ENCODE measurements at regions not wholly inside any gene's neighbourhood (a gene's known extent, or its start where the extent isn't known, plus 50 kb on each side); places are given as distances from the start of the nearest gene placed in this dataset.
"Not testable (repeated sequence)": the region's sequence is repeated elsewhere in the genome, so short reads cannot be mapped to it uniquely, and the experiment has no call there.

DNA sequence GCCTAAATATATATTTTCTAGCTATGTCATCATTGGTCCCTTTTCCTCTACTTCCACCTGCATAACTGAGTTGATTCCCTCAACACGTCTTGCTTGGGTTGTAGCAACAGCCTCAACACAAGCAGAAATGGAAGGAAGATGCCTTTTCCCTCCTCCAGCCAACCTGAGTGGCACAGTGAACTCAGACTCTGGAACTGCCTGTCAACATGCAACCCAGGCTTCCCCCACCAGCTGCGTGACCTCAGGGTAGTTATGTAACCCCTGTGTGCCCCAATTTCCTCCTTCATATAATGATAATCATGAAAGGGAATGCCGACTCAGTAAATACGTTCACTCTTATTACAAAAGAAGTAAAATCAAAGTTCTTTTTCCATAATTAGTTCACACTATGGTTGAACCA, 101.8 kb upstream of the TERB2 start:
- ATAC-seq (ENCODE audit: low read depth in 2 of 2); H3K36me3 ChIP-seq (ENCODE audit: control insufficient read depth, insufficient read depth, low read length); H3K36me3 Mint-ChIP-seq; DNase-seq; H3K27me3 ChIP-seq (ENCODE audit: control insufficient read depth, insufficient read depth, low read length); H3K27ac Mint-ChIP-seq; H3K9me3 ChIP-seq (ENCODE audit: control insufficient read depth in 2 of 2, low read length in 2 of 2); H3K4me3 ChIP-seq (ENCODE audit: low read depth, low read length); H3K4me1 Mint-ChIP-seq; H3K4me1 ChIP-seq (ENCODE audit: control insufficient read depth, insufficient read depth, low read length, poor library complexity, severe bottlenecking); H3K27me3 Mint-ChIP-seq; H3K9me3 Mint-ChIP-seq; H3K4me3 Mint-ChIP-seq; H3K27ac ChIP-seq (ENCODE audit: insufficient read depth, low read length, poor library complexity, severe bottlenecking): not testable (repeated sequence)

DNA sequence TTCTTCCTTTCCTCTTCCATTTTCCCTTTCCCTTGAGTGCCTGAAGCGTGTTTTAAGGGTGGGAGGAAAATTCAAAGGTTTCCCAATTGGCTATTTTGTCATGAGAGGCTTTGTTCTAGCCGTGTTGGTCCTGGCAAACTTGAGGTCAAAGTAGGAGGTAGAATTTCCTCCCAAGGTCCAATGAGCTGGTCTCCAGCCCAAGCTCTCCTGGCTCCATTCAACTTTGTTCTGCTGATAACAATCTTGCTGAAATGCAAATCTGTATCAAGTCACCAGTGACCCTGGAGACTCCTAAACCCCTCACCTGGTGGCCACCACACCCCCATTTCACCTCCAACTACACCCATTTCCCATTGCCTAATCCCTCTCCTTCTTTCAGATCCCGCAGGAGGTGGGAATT, 100.2 kb upstream of the TERB2 start:
- H3K4me1 ChIP-seq (ENCODE audit: control insufficient read depth, insufficient read depth, low read length, poor library complexity, severe bottlenecking); H3K9me3 Mint-ChIP-seq; H3K27me3 Mint-ChIP-seq; H3K36me3 Mint-ChIP-seq; H3K4me1 Mint-ChIP-seq; H3K9me3 ChIP-seq (ENCODE audit: control insufficient read depth in 2 of 2, low read length in 2 of 2); DNase-seq; H3K4me3 ChIP-seq (ENCODE audit: low read depth, low read length); H3K4me3 Mint-ChIP-seq; ATAC-seq (ENCODE audit: low read depth in 2 of 2); H3K36me3 ChIP-seq (ENCODE audit: control insufficient read depth, insufficient read depth, low read length); H3K27ac ChIP-seq (ENCODE audit: insufficient read depth, low read length, poor library complexity, severe bottlenecking); H3K27ac Mint-ChIP-seq; H3K27me3 ChIP-seq (ENCODE audit: control insufficient read depth, insufficient read depth, low read length): not testable (repeated sequence)

DNA sequence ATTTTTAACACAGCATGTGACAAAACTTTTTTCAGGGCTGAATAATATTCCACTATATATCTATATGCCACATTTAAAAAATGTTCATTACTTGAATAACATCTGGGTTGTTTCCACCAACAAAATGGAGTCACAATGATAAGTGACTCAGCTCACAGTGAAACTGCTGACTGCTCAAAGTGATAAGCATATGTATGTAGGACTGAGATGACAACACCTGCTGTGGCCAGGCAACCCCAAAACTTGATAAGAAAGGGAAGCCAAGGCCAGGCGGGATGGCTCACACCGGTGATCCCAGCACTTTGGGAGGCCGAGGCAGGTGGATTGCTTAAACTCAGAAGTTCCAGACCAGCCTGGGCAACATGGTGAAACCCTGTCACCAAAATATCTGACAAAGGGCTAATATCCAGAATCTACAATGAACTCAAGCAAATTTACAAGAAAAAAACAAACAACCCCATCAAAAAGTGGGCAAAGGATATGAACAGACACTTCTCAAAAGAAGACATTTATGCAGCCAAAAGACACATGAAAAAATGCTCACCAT, 99.2 kb upstream of the TERB2 start:
- not testable (repeated sequence) for H3K9me3 Mint-ChIP-seq

DNA sequence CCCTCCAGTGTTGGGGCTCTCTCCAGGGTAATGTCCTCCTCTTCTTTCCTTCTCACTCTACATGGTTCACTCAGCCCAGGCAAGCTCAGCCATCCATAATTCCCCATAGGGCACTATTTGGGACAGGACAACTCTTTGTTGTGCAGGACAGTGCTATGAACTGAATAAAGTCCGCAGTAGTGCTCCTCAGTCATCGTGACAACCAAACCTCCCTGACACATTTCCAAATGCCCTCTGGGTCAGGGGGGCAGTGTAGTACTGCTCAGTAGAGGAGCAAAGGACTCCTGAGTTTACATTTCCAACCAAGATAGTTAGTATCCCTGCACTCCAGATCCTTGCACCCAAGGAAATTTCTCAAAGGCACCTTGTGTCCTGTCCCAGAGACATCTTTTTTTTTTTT, 97.4 kb upstream of the TERB2 start:
- DNase-seq; H3K36me3 Mint-ChIP-seq; H3K9me3 Mint-ChIP-seq; H3K27ac ChIP-seq (ENCODE audit: insufficient read depth, low read length, poor library complexity, severe bottlenecking); H3K27me3 Mint-ChIP-seq; H3K4me3 Mint-ChIP-seq; H3K4me3 ChIP-seq (ENCODE audit: low read depth, low read length); ATAC-seq (ENCODE audit: low read depth in 2 of 2); H3K9me3 ChIP-seq (ENCODE audit: control insufficient read depth in 2 of 2, low read length in 2 of 2); H3K36me3 ChIP-seq (ENCODE audit: control insufficient read depth, insufficient read depth, low read length); H3K4me1 Mint-ChIP-seq; H3K27me3 ChIP-seq (ENCODE audit: control insufficient read depth, insufficient read depth, low read length); H3K4me1 ChIP-seq (ENCODE audit: control insufficient read depth, insufficient read depth, low read length, poor library complexity, severe bottlenecking); H3K27ac Mint-ChIP-seq: not testable (repeated sequence)

More for the DNA sequence above, 99.2 kb upstream of the TERB2 start:
- not testable (repeated sequence) for DNase-seq; H3K27ac Mint-ChIP-seq; H3K9me3 ChIP-seq (ENCODE audit: control insufficient read depth in 2 of 2, low read length in 2 of 2); H3K36me3 Mint-ChIP-seq; H3K4me1 Mint-ChIP-seq; H3K36me3 ChIP-seq (ENCODE audit: control insufficient read depth, insufficient read depth, low read length); H3K4me1 ChIP-seq (ENCODE audit: control insufficient read depth, insufficient read depth, low read length, poor library complexity, severe bottlenecking); H3K4me3 Mint-ChIP-seq; H3K27me3 Mint-ChIP-seq; H3K27me3 ChIP-seq (ENCODE audit: control insufficient read depth, insufficient read depth, low read length); ATAC-seq (ENCODE audit: low read depth in 2 of 2); H3K27ac ChIP-seq (ENCODE audit: insufficient read depth, low read length, poor library complexity, severe bottlenecking); H3K4me3 ChIP-seq (ENCODE audit: low read depth, low read length)

DNA sequence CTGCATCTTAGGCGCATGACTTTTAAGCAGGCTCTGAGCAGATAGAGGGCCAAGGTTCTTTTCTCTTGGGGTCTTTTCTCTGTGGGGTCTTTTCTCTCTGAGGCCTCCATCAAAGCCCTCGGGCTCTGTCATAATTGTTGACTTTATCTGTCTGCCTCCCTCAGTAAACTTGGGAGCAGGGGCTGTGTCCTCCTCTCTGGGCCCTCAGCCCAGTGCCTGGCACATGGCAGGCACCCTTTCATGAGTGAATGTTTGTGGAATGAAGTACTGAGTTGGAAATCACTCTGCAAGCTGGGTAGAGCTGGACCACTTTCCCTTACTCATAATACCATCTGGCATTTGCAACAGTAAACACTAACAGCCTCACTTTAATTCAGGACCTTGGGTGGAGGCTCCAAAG, 96.3 kb upstream of the TERB2 start:
- H3K36me3 Mint-ChIP-seq; ATAC-seq (ENCODE audit: low read depth in 2 of 2); H3K27me3 Mint-ChIP-seq; H3K4me3 Mint-ChIP-seq; H3K27ac Mint-ChIP-seq; H3K4me3 ChIP-seq (ENCODE audit: low read depth, low read length); H3K27me3 ChIP-seq (ENCODE audit: control insufficient read depth, insufficient read depth, low read length); H3K9me3 Mint-ChIP-seq; H3K4me1 ChIP-seq (ENCODE audit: control insufficient read depth, insufficient read depth, low read length, poor library complexity, severe bottlenecking); H3K27ac ChIP-seq (ENCODE audit: insufficient read depth, low read length, poor library complexity, severe bottlenecking); H3K4me1 Mint-ChIP-seq; H3K9me3 ChIP-seq (ENCODE audit: control insufficient read depth in 2 of 2, low read length in 2 of 2); DNase-seq; H3K36me3 ChIP-seq (ENCODE audit: control insufficient read depth, insufficient read depth, low read length): not testable (repeated sequence)

DNA sequence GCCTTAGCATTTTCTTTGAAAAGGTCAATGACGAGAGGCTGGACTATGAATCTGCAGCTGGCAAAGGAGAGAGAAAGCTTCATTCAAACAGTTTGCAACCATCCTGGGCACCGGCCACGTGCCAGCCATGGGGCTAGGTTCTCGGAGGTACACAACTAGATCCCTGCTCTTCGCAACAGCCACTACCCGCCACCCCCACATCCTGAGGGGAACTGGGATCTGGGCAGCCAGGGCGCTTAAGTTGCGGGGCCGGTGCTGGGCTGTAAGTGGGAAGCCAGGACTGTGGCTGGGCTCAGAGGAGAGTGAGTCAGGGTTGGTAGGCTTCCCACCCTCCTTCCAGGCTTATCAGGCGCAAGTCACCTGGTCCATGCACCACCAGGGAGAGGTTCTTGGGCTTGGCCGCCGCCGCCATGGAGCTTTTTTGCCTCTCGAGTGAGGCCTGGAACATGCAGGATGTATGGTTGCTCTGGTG, 95.0 kb upstream of the TERB2 start:
- H3K9me3 Mint-ChIP-seq, result peaks cover 0 to 6% (median 1%) of the 10 kb centered on the region in 7 donors

DNA sequence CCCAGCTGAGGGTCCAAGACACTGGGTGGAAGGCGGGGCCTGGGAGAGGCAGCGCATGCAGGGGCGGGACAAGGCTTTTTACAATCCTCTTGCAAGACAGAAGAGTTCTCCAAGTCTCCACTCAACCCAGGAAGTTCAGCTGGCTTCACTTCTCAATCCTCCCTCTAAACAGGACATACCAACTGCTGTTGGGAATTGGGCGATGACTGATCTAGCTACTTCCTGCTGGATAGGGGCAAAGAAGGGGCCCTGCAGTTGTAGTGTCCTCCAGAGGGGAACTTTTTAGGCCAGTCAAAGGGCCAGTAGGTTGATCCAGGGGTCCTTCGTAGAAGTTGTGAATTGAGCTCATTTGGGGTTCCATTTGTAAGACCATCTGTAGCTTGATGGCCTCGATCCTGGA, 94.6 kb upstream of the TERB2 start:
- H3K4me3 Mint-ChIP-seq, result no peak overlapping the region
- H3K4me1 Mint-ChIP-seq, result no peaks in the 10 kb centered on the region
- H3K9me3 ChIP-seq (ENCODE audit: control insufficient read depth in 2 of 2, low read length in 2 of 2), result no peaks in the 10 kb centered on the region
- H3K9me3 Mint-ChIP-seq, result peaks cover 0 to 6% (median 1%) of the 10 kb centered on the region in 7 donors
- H3K4me1 ChIP-seq (ENCODE audit: control insufficient read depth, insufficient read depth, low read length, poor library complexity, severe bottlenecking), result no peaks in the 10 kb centered on the region
- DNase-seq, result no peak
- H3K4me3 ChIP-seq (ENCODE audit: low read depth, low read length), result no peak overlapping the region
- H3K27me3 Mint-ChIP-seq, result no peaks in the 10 kb centered on the region
- no peak for ATAC-seq (ENCODE audit: low read depth in 2 of 2)
- no peaks in the 10 kb centered on the region for H3K36me3 ChIP-seq (ENCODE audit: control insufficient read depth, insufficient read depth, low read length)
- H3K27me3 ChIP-seq (ENCODE audit: control insufficient read depth, insufficient read depth, low read length), result no peaks in the 10 kb centered on the region
- peak overlapping the region in 1 of 3 donors; percentile 58 for H3K27ac Mint-ChIP-seq
- no peak overlapping the region for H3K27ac ChIP-seq (ENCODE audit: insufficient read depth, low read length, poor library complexity, severe bottlenecking)
- no peaks in the 10 kb centered on the region for H3K36me3 Mint-ChIP-seq

More for the DNA sequence above, 95.0 kb upstream of the TERB2 start:
- Histone ChIP-seq H3K27me3 (ENCODE audit: control insufficient read depth, insufficient read depth, low read length) (no peaks in the 10 kb centered on the region), H3K9me3 (ENCODE audit: control insufficient read depth in 2 of 2, low read length in 2 of 2) (no peaks in the 10 kb centered on the region), H3K4me1 (ENCODE audit: control insufficient read depth, insufficient read depth, low read length, poor library complexity, severe bottlenecking) (no peaks in the 10 kb centered on the region), H3K36me3 (ENCODE audit: control insufficient read depth, insufficient read depth, low read length) (no peaks in the 10 kb centered on the region), H3K27ac (ENCODE audit: insufficient read depth, low read length, poor library complexity, severe bottlenecking) (no peak overlapping the region), H3K4me3 (ENCODE audit: low read depth, low read length) (no peak overlapping the region)
- Mint-ChIP-seq H3K36me3 (no peaks in the 10 kb centered on the region), H3K27me3 (no peaks in the 10 kb centered on the region), H3K27ac (no peak overlapping the region), H3K4me3 (no peak overlapping the region), H3K4me1 (no peaks in the 10 kb centered on the region)
- ATAC-seq (ENCODE audit: low read depth in 2 of 2), result no peak
- DNase-seq, result no peak

DNA sequence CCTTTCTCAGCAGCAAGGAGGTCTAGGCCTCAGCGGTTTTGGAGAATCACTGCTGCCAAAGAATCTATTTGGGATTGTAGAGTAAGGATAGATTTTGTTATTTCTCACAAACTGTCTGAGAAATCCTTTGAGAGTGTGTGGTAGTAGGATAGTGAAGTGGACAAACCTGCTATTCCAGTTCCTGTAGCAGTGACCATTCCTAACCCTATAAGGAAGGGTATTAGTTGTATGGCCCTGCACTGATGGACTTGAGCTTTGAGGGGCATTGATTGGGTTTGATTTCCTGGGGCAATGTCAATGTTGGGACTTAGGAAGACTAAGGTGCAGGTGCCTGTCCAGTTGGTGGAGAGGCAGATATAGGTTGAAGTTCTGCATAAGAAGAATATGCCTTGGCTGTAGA, 93.6 kb upstream of the TERB2 start:
- H3K36me3 Mint-ChIP-seq, H3K9me3 Mint-ChIP-seq: not testable (repeated sequence)

More for the DNA sequence above, 93.6 kb upstream of the TERB2 start:
- DNase-seq; H3K27ac ChIP-seq (ENCODE audit: insufficient read depth, low read length, poor library complexity, severe bottlenecking); H3K27me3 ChIP-seq (ENCODE audit: control insufficient read depth, insufficient read depth, low read length); H3K27ac Mint-ChIP-seq; H3K27me3 Mint-ChIP-seq; H3K9me3 ChIP-seq (ENCODE audit: control insufficient read depth in 2 of 2, low read length in 2 of 2); H3K4me3 ChIP-seq (ENCODE audit: low read depth, low read length); ATAC-seq (ENCODE audit: low read depth in 2 of 2); H3K4me3 Mint-ChIP-seq; H3K4me1 ChIP-seq (ENCODE audit: control insufficient read depth, insufficient read depth, low read length, poor library complexity, severe bottlenecking); H3K4me1 Mint-ChIP-seq; H3K36me3 ChIP-seq (ENCODE audit: control insufficient read depth, insufficient read depth, low read length): not testable (repeated sequence)

Data from CD4-positive, CD25-positive, alpha-beta regulatory T cell (primary cell).